ENCODE measurements at regions not wholly inside any gene's neighbourhood (a gene's known extent, or its start where the extent isn't known, plus 50 kb on each side); places are given as distances from the start of the nearest gene placed in this dataset.
"Not testable (repeated sequence)": the region's sequence is repeated elsewhere in the genome, so short reads cannot be mapped to it uniquely, and the experiment has no call there.

DNA sequence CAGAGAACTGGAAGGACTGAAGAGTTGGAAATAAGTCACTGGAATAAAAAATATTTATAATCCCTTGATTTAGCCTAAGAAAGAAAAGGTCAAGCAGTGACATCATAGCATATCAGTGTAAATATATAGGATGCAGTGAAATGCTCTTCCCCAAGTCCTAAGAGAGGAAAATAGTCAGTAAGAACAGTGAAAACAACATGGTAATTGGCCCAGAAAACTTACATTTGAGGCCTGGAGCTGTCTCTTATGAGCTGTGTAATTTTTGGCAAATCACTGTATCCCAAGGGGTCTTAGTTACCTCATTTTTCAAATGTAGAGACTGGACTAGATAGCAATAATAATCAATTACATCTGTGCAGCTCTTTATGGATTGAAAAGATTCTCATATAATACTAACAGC, 255.7 kb upstream of the AR start:
- no peak for DNase-seq (ENCODE audit: low spot score)

DNA sequence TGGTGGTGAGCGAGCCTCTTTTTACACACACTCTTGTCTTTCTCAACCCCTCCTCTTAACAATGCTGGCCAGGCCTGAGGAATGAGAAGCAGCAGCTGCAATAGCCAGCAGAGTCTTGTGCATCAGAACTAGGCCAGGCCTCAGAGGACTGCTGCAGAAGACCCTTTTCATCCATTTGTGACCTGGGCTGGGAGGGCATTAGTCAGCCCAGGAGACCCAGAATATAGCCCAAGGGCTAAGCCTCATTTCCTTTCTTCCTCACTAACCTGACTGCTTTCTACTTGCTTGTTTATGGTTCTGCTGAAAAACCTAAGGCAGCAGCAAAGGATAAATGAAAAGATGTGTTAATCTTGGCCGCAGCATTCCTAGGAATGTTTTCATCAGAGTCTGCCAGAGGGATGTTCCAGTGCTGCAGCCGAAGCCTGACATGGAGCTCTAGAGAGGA, 254.7 kb upstream of the AR start:
- peak; percentile 12 for DNase-seq (ENCODE audit: low spot score)

DNA sequence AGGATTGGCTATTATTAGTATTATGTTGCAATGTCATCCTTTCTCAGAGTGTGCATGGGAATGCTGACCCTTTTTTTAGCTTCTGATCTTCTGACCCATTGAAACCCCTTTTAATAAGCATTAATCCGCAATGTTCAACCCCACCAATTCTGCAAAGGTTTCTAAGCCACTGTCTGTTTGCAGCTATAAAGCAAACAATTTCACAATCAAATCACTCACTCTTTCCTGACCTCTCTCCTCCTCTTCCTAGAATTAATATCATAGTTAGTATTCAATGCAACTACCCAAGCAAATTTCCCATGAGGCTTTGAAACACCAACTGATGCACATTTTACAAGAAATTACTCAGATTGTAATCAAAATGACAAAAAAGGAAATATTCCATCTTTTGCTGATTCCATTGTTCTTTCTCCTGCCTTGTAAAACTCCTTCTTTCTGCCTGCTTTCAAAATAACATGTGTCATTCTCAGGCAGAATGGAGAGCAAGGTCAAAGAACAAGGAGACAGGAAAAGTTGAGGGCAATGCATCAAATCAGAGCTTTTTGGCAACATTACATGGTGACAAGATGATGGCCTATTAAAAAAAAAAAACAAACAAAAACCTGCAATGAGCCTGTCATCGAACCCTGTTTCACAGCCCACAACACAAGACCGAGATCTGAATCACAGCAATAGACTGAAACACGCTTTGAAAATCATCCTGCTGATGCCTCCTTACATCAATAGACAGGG, 253.2 kb upstream of the AR start:
- no peak for DNase-seq (ENCODE audit: low spot score)

- DNase-seq (ENCODE audit: low spot score), result no peak
Observed at GRCh38 chrX:67295924-67296323, 247.9 kb upstream of the AR start.

GRCh38 chrX:67296395-67296794, 247.4 kb upstream of the AR start:
- DNase-seq (ENCODE audit: low spot score), result no peak

GRCh38 chrX:67317725-67318124, 226.1 kb upstream of the AR start:
- no peak for DNase-seq (ENCODE audit: low spot score)

GRCh38 chrX:67328476-67328875, 215.3 kb upstream of the AR start:
- DNase-seq (ENCODE audit: low spot score), result no peak

- DNase-seq (ENCODE audit: low spot score), result no peak
Observed at GRCh38 chrX:67334323-67334722, 209.5 kb upstream of the AR start.

GRCh38 chrX:67338262-67338661, 205.6 kb upstream of the AR start:
- DNase-seq (ENCODE audit: low spot score), result no peak

GRCh38 chrX:67342138-67342537, 201.7 kb upstream of the AR start:
- no peak for DNase-seq (ENCODE audit: low spot score)

DNA sequence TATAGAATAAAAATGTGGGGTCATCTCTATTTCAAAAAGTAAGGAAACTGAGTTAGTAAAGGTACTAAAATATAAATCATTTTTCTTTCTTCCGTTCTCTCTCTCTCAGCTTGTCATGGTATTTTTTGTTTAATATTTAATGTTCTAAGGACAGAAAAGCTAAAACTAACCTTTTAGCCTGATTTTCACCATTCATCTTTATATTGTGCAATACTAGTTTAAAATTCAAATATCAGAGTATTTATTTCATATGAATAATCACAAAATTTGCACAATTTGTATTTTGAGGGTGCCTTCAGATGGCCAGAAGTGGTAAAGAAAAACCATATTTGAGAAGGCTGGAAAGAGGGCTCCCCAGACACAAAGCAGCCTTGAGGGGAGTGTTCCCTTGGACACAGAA, 197.6 kb upstream of the AR start:
- DNase-seq (ENCODE audit: low spot score), result no peak

- no peak for DNase-seq (ENCODE audit: low spot score)
Observed at GRCh38 chrX:67346667-67347066, 197.2 kb upstream of the AR start.

- no peak for DNase-seq (ENCODE audit: low spot score)
Observed at GRCh38 chrX:67347145-67347544, 196.7 kb upstream of the AR start.

GRCh38 chrX:67351411-67351810, 192.4 kb upstream of the AR start:
- no peak for DNase-seq (ENCODE audit: low spot score)

- DNase-seq (ENCODE audit: low spot score), result no peak
Observed at GRCh38 chrX:67353651-67354370, 190.0 kb upstream of the AR start.

DNA sequence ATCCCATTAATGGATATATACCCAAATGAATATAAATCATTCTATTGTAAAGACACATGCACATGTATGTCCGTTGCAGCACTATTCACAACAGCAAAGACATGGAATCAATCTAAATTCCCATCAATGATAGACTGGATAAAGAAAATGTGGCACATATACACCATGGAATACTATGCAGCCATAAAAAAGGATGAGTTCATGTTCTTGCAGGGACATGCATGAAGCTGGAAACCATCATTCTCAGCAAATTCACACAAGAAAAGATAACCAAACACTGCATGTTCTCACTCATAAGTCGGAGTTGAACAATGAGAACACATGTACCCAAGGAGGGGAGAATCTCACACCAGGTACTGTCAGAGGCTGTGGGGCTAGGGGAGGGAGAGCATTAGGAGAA, 182.6 kb upstream of the AR start:
- not testable (repeated sequence) for DNase-seq (ENCODE audit: low spot score)

- DNase-seq (ENCODE audit: low spot score), result no peak
Observed at GRCh38 chrX:67384403-67384802, 159.4 kb upstream of the AR start.

GRCh38 chrX:67408423-67409079, 135.3 kb upstream of the AR start:
- no peak for DNase-seq (ENCODE audit: low spot score)

DNA sequence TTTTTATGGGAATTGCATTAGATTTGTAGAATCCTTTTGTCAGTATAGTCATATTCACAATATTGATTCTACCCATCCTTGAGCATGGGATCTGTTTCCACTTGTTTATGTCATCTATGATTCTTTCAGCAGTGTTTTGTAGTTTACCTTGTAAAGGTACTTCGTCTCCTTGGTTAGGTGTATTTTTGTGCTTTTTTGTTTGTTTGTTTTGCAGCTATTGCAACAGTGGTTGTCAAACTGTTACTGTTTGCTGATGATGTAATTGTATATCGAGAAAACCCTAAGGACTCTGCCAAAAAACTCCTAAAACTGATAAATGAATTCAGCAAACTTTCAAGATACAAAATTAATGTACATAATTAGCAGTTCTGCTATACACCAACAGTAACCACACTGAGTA, 127.9 kb upstream of the AR start:
- DNase-seq (ENCODE audit: low spot score), result no peak

DNA sequence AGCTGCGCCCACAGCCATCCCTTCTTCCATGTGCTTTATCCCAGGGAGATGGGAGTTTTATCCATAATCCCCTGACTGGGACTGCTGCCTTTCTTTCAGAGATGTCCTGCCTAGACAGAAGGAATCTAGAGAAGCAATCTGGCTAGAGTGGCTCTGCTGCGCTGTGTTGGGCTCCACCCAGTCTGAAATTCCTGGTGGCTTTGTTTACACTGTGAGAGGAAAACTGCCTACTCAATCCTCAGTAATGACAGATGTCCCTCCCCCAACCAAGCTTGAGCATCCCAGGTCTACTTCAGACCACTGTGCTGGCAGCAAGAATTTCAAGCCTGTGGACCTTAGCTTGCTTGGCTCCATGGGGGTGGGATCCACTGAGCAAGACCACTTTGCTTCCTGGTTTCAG, 116.9 kb upstream of the AR start:
- no peak for DNase-seq (ENCODE audit: low spot score)

- no peak for DNase-seq (ENCODE audit: low spot score)
Observed at GRCh38 chrX:67435536-67435935, 108.3 kb upstream of the AR start.

GRCh38 chrX:67436867-67437266, 107.0 kb upstream of the AR start:
- no peak for DNase-seq (ENCODE audit: low spot score)

DNA sequence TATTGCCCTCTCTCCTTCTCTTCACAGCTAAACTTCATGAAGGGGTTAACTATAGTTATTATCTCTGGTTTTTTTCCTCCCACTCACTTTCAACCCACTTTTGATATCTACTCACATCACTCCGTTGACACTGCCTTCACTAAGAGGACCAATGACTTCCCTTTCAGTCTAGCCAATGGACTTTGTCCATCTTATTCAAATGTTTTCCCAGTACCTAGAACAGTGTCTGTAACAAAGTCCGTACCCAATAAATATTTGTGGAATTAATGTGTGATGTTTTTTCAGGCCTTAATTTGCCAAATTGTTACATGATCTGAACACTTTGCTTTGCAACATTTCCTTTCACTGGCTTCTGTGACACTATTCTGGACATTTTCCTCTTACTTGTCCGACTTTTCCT, 106.0 kb upstream of the AR start:
- no peak for DNase-seq (ENCODE audit: low spot score)

Data from mucosa of gallbladder (tissue), 1 donor.